ENCODE measurements at regions not wholly inside any gene's neighbourhood (a gene's known extent, or its start where the extent isn't known, plus 50 kb on each side); places are given as distances from the start of the nearest gene placed in this dataset.

DNA sequence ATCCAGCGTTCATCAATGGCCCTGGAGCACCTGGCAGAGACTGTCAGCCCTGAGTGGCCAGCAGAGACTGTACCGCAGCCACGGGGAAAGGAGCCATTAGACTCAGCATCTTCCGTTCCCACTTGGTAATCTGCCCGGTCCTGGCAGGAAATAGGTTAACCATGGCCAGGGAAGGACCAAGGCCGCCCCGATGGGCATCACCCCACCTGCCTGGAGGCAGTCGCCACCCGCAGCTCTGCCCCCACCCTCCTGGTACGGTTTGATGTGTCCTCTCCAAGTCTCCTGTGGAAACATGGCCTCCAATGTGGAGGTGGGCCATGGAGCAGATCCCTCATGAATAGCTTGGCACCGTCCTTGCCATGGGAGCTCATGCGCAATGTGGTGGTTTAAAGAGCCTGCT, 75.3 kb downstream of the RTP5 start:
- Histone ChIP-seq H3K27ac (no peak overlapping the region), H3K4me3 (no peak overlapping the region), H3K9me3 (no peaks in the 10 kb centered on the region), H3K27me3 (peaks cover 0 to 18% (median 0%) of the 10 kb centered on the region in 3 donors), H3K4me1 (no peaks in the 10 kb centered on the region), H3K36me3 (no peaks in the 10 kb centered on the region)
- WGBS, 2 donors: 92% methylated on average over 12 of the region's 12 CpGs
- DNase-seq: no peak
- intact Hi-C loops (cut with DNase I): no loop called here
- TF ChIP-seq POLR2AphosphoS5 (IDR thresholded peaks at IDR 0.05): no peak
- TF ChIP-seq, protein P1, sequence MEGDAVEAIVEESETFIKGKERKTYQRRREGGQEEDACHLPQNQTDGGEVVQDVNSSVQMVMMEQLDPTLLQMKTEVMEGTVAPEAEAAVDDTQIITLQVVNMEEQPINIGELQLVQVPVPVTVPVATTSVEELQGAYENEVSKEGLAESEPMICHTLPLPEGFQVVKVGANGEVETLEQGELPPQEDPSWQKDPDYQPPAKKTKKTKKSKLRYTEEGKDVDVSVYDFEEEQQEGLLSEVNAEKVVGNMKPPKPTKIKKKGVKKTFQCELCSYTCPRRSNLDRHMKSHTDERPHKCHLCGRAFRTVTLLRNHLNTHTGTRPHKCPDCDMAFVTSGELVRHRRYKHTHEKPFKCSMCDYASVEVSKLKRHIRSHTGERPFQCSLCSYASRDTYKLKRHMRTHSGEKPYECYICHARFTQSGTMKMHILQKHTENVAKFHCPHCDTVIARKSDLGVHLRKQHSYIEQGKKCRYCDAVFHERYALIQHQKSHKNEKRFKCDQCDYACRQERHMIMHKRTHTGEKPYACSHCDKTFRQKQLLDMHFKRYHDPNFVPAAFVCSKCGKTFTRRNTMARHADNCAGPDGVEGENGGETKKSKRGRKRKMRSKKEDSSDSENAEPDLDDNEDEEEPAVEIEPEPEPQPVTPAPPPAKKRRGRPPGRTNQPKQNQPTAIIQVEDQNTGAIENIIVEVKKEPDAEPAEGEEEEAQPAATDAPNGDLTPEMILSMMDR (IDR thresholded peaks at IDR 0.05): no peak
- no peak for TF ChIP-seq EP300 (IDR thresholded peaks at IDR 0.05)
- no peak for TF ChIP-seq POLR2A (IDR thresholded peaks at IDR 0.05)

DNA sequence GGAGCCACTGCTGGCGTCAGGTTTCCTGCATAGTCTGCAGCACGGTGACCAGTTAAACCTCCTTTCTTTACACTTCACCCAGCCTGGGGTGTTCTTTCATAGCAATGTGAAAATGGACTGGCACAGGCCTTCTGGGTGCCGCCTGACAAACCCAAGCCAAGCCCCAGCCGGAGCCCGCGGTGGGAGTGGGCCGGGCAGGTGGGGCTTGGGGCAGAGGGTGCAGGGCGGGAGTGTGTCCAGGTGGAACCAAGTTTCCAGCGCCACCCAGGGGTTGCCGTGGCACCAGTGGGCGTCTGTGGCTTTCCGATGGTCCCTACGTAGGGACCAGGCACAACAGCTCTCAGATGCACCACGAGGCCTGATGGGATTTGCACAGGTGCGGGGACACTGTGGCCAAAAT, 75.8 kb downstream of the RTP5 start:
- H3K27ac ChIP-seq: no peak overlapping the region
- peaks cover 0 to 23% (median 0%) of the 10 kb centered on the region in 3 donors for H3K27me3 ChIP-seq
- peaks cover 0 to 1% (median under 1%) of the 10 kb centered on the region in 4 donors for H3K4me1 ChIP-seq
- intact Hi-C loops (cut with DNase I): no loop called here
- no peaks in the 10 kb centered on the region for H3K36me3 ChIP-seq
- no peak for TF ChIP-seq POLR2AphosphoS5 (IDR thresholded peaks at IDR 0.05)
- TF ChIP-seq, protein P1 (IDR thresholded peaks at IDR 0.05): no peak
- TF ChIP-seq EP300 (IDR thresholded peaks at IDR 0.05): no peak
- TF ChIP-seq POLR2A (IDR thresholded peaks at IDR 0.05): no peak
- DNase-seq: peak; percentile 29
- H3K4me3 ChIP-seq: no peak overlapping the region
- no peaks in the 10 kb centered on the region for H3K9me3 ChIP-seq
- WGBS, 2 donors: 86 to 96% methylated on average over 15 of the region's 15 CpGs

DNA sequence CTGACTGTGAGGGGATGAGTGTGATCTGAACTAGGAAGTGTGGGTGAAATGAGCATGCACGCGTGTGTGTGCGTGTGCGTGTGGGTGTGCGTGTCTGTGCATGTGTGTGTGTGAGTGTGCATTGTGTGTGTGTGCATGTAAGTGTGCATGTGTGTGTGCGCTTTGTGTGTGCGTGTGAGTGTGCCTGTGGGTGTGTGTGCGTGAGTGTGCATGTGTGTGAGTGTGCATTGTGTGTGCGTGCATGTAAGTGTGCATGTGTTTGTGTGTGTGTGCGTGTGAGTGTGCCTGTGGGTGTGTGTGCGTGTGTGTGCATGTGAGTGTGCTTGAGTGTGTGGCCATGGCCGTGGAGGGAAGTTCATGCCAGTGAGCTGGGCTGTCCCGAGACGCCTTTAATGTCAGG, 76.3 kb downstream of the RTP5 start:
- Histone ChIP-seq H3K27me3 (peaks cover 0 to 26% (median 0%) of the 10 kb centered on the region in 3 donors), H3K4me3 (no peak overlapping the region), H3K9me3 (no peaks in the 10 kb centered on the region), H3K36me3 (no peaks in the 10 kb centered on the region), H3K27ac (no peak overlapping the region), H3K4me1 (peaks cover 0 to 6% (median 3%) of the 10 kb centered on the region in 4 donors)
- peak; percentile 21 for DNase-seq
- intact Hi-C loops (cut with DNase I): no loop called here
- 83 to 85% methylated on average over 14 of the region's 14 CpGs for WGBS, 2 donors
- TF ChIP-seq, protein P1 (IDR thresholded peaks at IDR 0.05): no peak
- TF ChIP-seq EP300 (IDR thresholded peaks at IDR 0.05) (no peak), POLR2A (IDR thresholded peaks at IDR 0.05) (no peak), POLR2AphosphoS5 (IDR thresholded peaks at IDR 0.05) (no peak)

DNA sequence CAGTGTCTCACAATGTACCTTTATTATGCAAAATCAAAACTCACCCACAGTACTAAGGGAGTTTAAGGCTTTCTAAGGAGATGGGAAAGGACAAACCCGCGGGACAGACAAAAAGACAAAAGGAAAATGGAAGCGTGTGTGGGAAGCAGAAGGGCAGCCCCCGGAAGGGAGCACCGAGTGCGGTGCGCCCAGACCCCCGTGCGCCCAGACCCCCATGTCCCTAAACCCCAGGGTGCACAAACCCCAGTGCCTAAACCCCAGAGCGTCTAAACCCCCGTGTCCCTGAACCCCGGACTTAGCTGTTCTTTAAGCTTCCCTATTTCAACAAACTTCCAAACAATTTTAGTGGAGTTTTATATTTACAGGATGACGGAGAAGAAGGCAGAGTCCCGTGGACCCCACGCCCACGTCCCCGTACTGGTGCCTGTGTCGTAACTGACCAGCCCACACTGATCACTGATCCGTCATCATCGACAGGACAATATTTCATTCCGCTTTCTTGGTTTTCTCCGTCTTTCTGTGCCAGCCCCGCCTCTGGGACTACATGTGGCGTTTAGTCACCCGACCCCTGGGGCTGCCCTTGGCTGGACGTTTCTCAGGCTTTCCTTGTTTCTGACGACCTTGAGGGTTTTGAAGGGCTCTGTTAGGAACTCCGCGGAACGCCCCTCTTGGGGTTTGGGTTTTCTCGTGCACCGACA, 76.9 kb downstream of the RTP5 start:
- no peak for TF ChIP-seq POLR2A (IDR thresholded peaks at IDR 0.05)
- no peak for TF ChIP-seq EP300 (IDR thresholded peaks at IDR 0.05)
- TF ChIP-seq, protein P1 (IDR thresholded peaks at IDR 0.05): no peak
- no peak for TF ChIP-seq POLR2AphosphoS5 (IDR thresholded peaks at IDR 0.05)
- Histone ChIP-seq H3K27me3 (peaks cover 0 to 26% (median 0%) of the 10 kb centered on the region in 3 donors), H3K27ac (no peak overlapping the region), H3K36me3 (no peaks in the 10 kb centered on the region), H3K9me3 (no peaks in the 10 kb centered on the region), H3K4me1 (peaks cover 0 to 9% (median 4%) of the 10 kb centered on the region in 4 donors), H3K4me3 (no peak overlapping the region)
- peak; percentile 28 for DNase-seq
- WGBS, 2 donors: 81 to 85% methylated on average over 32 of the region's 32 CpGs
- intact Hi-C loops (cut with DNase I): no loop called here

DNA sequence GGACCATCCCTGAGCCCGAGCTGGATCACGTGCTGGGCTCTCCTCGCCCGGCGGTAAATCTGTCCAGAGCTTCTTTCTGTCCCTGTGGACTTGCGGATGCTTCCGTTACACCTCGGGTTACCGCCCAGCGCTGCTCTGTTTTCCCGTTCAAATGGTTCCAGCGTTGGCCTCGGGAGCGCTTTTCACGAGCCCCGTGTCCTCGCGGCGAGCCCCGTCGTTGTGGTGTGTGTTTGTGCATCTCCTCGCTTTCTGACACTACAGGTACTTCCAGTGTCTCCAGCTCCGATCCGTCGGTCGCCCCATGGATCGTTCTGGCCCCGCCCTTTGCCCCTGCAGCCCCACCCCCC, 77.4 kb downstream of the RTP5 start:
- 81 to 84% methylated on average over 28 of the region's 28 CpGs for WGBS, 2 donors
- H3K4me3 ChIP-seq: no peak overlapping the region
- no peak overlapping the region for H3K27ac ChIP-seq
- H3K9me3 ChIP-seq: no peaks in the 10 kb centered on the region
- intact Hi-C loops (cut with DNase I): no loop called here
- peaks cover 0 to 26% (median 0%) of the 10 kb centered on the region in 3 donors for H3K27me3 ChIP-seq
- peak; percentile 55 for DNase-seq
- no peaks in the 10 kb centered on the region for H3K36me3 ChIP-seq
- TF ChIP-seq POLR2A (IDR thresholded peaks at IDR 0.05): no peak
- no peak for TF ChIP-seq EP300 (IDR thresholded peaks at IDR 0.05)
- no peak for TF ChIP-seq POLR2AphosphoS5 (IDR thresholded peaks at IDR 0.05)
- TF ChIP-seq, protein P1 (IDR thresholded peaks at IDR 0.05): no peak
- peaks cover 0 to 9% (median 4%) of the 10 kb centered on the region in 4 donors for H3K4me1 ChIP-seq
